IMR-90 (cell line): ENCODE measurements at regions not wholly inside any gene's neighbourhood (a gene's known extent, or its start where the extent isn't known, plus 50 kb on each side); places are given as distances from the start of the nearest gene placed in this dataset.

Experiments
- CEBPB ChIP-seq: IDR thresholded peaks from 2 replicates; pipeline ENCODE4 v1.6.1; 2012; ENCODE audit warnings: low read depth, low read length, improper control_type of control experiment
- CHD1 ChIP-seq: IDR thresholded peaks from 2 replicates; pipeline ENCODE4 v1.6.1; 2012; ENCODE audit warnings: low read depth, low read length, improper control_type of control experiment
- FOS ChIP-seq: fragments of 150-350 bp; IDR thresholded peaks from 2 replicates; pipeline ENCODE4 v1.6.1; 2016; ENCODE audit warnings: low read depth, low read length
- MAFK ChIP-seq: IDR thresholded peaks from 2 replicates; pipeline ENCODE4 v1.6.1; 2012; ENCODE audit warnings: low read depth, low read length, improper control_type of control experiment
- MAZ ChIP-seq: IDR thresholded peaks from 2 replicates; pipeline ENCODE4 v1.6.1; 2012; ENCODE audit warnings: low read depth, mild to moderate bottlenecking, low read length, improper control_type of control experiment, moderate library complexity, borderline replicate concordance
- NFE2L2 ChIP-seq: fragments of 150-350 bp; IDR thresholded peaks from 2 replicates; pipeline ENCODE4 v1.6.1; 2016; ENCODE audit warnings: low read depth, mild to moderate bottlenecking, low read length
- POLR2A ChIP-seq: IDR thresholded peaks from 2 replicates; pipeline ENCODE4 v1.6.1; 2012; ENCODE audit warnings: mild to moderate bottlenecking, low read depth, low read length
- RAD21 ChIP-seq: IDR thresholded peaks from 2 replicates; pipeline ENCODE4 v1.6.1; 2012; ENCODE audit warnings: low read length, improper control_type of control experiment
- RCOR1 ChIP-seq: IDR thresholded peaks from 2 replicates; pipeline ENCODE4 v1.6.1; 2012; ENCODE audit warnings: mild to moderate bottlenecking, low read length, improper control_type of control experiment; ENCODE audit not compliant: insufficient replicate concordance
- RFX5 ChIP-seq: IDR thresholded peaks from 2 replicates; pipeline ENCODE4 v1.8.0; 2012; ENCODE audit warnings: low read depth, mild to moderate bottlenecking, low read length, moderate library complexity
- SMC3 ChIP-seq: fragments of 150-350 bp; IDR thresholded peaks from 2 replicates; pipeline ENCODE4 v1.6.1; 2016; ENCODE audit warnings: low read depth, mild to moderate bottlenecking, antibody characterized with exemption, low read length, moderate library complexity
- USF2 ChIP-seq: fragments of 150-350 bp; IDR thresholded peaks from 2 replicates; pipeline ENCODE4 v1.6.1; 2017; ENCODE audit warnings: mild to moderate bottlenecking, antibody characterized with exemption, low read length, low read depth
- TF ChIP-seq, protein P1 (sequence below): conservative IDR thresholded peaks from 2 replicates; pipeline ENCODE4 v1.5.1; 2012; ENCODE audit warnings: mild to moderate bottlenecking, low read depth, low read length, improper control_type of control experiment

GRCh38 chr2:864501-865106, 86.0 kb upstream of the SNTG2 start:
- TF ChIP-seq, protein P1, sequence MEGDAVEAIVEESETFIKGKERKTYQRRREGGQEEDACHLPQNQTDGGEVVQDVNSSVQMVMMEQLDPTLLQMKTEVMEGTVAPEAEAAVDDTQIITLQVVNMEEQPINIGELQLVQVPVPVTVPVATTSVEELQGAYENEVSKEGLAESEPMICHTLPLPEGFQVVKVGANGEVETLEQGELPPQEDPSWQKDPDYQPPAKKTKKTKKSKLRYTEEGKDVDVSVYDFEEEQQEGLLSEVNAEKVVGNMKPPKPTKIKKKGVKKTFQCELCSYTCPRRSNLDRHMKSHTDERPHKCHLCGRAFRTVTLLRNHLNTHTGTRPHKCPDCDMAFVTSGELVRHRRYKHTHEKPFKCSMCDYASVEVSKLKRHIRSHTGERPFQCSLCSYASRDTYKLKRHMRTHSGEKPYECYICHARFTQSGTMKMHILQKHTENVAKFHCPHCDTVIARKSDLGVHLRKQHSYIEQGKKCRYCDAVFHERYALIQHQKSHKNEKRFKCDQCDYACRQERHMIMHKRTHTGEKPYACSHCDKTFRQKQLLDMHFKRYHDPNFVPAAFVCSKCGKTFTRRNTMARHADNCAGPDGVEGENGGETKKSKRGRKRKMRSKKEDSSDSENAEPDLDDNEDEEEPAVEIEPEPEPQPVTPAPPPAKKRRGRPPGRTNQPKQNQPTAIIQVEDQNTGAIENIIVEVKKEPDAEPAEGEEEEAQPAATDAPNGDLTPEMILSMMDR: no peak
- no peak for TF ChIP-seq RAD21
- no peak for TF ChIP-seq USF2
- TF ChIP-seq RCOR1: no peak
- TF ChIP-seq CHD1: no peak
- no peak for TF ChIP-seq MAZ
- TF ChIP-seq RFX5: no peak
- no peak for TF ChIP-seq NFE2L2
- TF ChIP-seq SMC3: no peak
- TF ChIP-seq MAFK: no peak
- TF ChIP-seq CEBPB: no peak
- no peak for TF ChIP-seq FOS
- TF ChIP-seq POLR2A: no peak
